GM21723 (cell line): ENCODE measurements at regions not wholly inside any gene's neighbourhood (a gene's known extent, or its start where the extent isn't known, plus 50 kb on each side); places are given as distances from the start of the nearest gene placed in this dataset.
"Not testable (repeated sequence)": the region's sequence is repeated elsewhere in the genome, so short reads cannot be mapped to it uniquely, and the experiment has no call there.

Experiments
- ATAC-seq: cut with Tn5 transposase; IDR thresholded peaks from one replicate; pipeline ENCODE4 v1.9.1; 2021; ENCODE audit warnings: mild to moderate bottlenecking, moderate library complexity; ENCODE audit not compliant: unreplicated experiment

DNA sequence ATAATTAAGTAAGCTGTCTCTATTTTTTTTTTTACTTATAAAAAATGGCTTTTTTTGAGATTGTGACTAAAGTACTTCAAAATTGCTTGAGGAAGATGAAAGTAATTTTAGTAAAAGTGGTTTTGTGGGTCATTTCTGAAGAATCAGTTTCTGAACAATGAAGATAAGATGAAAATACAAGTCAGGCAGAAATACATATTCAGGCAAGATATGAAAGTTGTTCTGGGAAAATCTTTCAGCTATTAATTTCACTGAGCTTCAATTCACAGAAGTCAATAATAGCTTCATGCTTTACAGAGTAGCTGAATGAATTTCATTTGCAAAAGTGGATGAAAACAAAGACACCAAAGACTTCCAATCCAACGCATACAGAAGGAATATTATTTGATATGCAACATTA lies 305.2 kb upstream of the ARSJ start:
- no peak for ATAC-seq

DNA sequence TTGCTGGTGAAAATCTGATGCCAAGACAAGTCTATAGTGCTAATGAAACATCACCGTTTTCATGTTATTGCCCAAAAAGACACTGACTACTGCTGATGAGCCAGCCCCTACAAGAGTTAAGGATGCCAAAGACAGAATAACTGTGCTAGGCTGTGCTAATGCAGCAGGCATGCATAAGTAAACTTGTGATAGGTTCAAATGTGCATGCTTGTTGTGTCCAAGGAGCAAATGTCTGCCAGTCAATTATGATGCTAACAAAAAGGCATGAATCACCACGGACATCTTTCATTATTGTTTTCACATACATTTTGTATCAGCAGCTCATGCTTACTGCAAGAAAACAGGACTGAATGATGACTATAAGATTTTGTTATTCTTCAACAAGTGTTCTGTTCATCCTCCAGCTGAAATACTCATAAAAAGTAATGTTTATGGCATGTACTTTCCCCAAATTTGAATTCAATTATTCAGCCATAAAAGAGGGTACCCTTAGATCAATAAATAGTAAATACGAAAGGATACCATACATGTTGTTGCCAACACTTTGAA lies 306.9 kb upstream of the ARSJ start:
- ATAC-seq: no peak

DNA sequence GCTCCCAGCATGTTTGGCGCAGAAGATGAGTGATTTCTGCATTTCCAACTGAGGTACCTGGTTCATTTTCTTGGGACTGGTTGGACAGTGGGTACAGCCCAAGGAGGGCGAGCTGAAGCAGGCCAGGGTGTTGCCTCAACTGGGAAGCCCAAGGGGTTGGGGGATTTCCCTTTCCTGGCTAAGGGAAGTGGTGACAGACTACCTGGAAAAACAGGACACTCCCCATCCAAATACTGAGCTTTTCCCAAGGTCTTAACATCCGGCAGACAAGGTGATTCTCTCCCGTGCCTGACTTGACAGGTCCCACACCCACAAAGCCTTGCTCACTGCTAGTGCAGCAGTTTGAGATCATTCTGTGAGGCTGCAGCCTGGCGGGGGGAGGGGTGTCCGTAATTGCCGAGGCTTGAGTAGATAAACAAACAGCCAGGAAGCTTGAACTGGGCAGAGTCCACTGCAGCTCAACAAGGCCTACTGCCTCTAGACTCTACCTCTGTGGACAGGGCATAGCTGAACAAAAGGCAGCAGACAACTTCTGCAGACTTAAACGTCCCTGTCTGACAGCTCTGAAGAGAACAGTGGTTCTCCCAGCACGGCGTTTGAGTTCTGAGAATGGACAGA lies 307.7 kb upstream of the ARSJ start:
- ATAC-seq: no peak

GRCh38 chr4:114296126-114296525 lies 302.5 kb upstream of the UGT8 start:
- no peak for ATAC-seq

GRCh38 chr4:114302472-114302871 lies 296.1 kb upstream of the UGT8 start:
- ATAC-seq: no peak

- no peak for ATAC-seq
Observed at GRCh38 chr4:114304046-114304445, 294.6 kb upstream of the UGT8 start.

DNA sequence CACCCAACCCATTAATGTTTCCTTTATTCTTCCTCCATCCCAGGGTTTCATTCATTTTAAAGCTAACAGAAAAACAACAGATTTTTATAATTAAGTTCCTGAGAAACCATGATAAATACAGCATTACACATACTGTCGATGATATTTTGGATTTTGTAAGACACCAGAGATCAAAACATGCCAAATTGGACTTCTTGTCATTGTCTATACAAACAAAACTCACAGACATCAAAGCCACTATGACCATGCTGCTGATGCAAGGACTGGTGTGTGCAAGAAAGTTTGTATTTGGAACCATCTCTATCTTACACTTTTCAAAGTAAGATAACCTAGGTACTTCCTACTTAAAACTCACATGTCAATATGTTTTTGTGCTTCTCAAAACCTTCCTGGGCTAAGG lies 294.0 kb upstream of the UGT8 start:
- no peak for ATAC-seq

- ATAC-seq: no peak
Observed at GRCh38 chr4:114306946-114307345, 291.7 kb upstream of the UGT8 start.

GRCh38 chr4:114310296-114310925 lies 288.2 kb upstream of the UGT8 start:
- no peak for ATAC-seq

- no peak for ATAC-seq
Observed at GRCh38 chr4:114311787-114312186, 286.8 kb upstream of the UGT8 start.

- ATAC-seq: no peak
Observed at GRCh38 chr4:114312338-114312737, 286.3 kb upstream of the UGT8 start.

DNA sequence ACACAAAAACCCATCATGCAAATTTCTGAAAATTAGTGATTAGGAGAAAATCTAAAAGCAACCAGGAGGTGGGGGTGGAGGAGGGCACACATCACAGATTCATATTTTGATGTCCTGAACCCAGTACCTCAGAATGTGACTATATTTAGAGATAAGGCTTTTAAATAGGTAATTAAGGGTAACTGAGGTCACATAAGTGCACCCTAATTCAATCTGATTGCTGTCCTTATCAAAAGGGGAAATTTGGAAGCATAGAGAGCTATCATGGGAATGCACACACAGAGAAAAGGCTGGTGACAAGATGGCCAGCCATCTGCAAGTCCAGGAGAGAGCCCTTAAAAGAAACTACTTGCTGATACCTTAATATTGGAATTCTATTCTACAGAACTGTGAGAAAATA lies 281.8 kb upstream of the UGT8 start:
- no peak for ATAC-seq

GRCh38 chr4:114317564-114317963 lies 281.0 kb upstream of the UGT8 start:
- no peak for ATAC-seq

- no peak for ATAC-seq
Observed at GRCh38 chr4:114318309-114318708, 280.3 kb upstream of the UGT8 start.

GRCh38 chr4:114320126-114320525 lies 278.5 kb upstream of the UGT8 start:
- no peak for ATAC-seq

DNA sequence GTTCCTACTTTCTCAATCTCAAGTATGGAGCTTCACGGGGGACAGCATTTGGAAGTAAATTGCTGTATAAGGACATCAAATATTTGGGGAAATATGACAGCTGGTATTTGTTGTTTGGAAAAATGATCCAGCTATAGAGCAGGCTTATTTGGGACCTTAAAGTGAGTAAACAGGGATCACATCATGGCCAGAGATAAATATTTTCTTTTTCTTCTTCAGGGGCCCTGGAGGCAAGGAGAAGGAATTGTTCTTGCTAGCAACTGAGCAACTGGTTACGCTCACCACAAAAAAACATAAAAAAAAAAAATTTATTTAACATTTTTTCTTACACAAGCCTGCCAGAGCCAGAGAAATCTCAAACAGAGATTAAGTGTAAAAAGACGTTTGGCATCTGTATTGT lies 277.2 kb upstream of the UGT8 start:
- no peak for ATAC-seq

DNA sequence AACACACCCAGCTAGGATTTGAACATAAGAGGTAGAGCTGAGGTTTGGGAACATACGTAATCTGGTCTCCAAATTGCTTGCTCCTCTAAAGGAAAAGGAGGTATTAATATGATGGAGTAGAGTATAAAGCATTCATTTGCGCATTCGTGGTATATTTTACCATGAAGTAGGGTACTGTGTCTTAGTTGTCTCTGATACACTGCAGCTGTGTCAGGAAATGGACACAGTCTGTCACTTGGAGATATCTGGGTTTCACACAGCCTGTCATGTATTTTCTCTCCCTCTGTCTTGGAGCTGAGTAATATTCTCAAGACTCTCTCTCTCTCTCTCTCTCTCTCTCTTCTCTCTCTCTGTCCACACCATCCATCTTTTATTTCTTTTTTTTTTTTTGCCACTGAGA lies 274.8 kb upstream of the UGT8 start:
- ATAC-seq: no peak

- ATAC-seq: no peak
Observed at GRCh38 chr4:114326358-114326757, 272.2 kb upstream of the UGT8 start.

DNA sequence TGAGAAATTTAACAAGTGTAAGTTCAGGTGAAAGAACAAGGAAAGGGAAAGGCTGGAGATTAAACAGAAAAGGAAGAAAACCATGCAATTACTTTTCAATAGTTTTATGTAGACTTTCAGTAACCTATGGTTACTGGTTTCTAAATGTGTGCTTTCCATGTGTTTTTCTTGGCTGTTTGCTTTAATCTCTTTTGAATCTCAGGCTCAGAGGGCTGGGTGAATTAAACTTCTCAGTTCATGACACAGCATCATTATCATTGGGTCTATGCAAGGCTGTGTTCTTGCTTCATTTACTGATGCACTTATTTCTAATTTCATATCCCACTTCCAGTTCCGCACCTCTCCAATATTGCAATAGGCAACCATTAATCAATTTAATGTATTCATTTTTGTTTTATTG lies 266.5 kb upstream of the UGT8 start:
- ATAC-seq: no peak

- not testable (repeated sequence) for ATAC-seq
Observed at GRCh38 chr4:114334363-114334762, 264.2 kb upstream of the UGT8 start.

DNA sequence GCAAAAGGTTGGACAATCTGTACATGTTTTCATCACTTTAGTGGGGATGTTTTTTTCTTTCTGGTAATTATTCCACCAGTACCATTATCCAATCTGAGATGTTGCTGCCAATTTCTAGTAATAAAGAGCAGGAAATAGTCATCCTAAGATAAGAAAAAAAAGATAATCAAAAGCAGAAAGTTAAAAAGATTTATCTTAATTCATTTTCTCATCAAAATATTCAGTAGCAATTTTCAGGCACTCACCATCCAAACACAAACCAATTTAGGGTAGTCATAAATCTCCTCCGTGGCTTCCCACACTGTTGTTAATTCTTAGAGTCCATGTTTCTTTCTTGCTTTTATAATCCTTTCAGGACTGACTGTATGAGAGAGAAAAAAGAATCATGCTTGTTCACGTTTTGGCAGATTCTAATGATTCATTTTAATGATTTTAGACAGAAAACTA lies 263.7 kb upstream of the UGT8 start:
- no peak for ATAC-seq

DNA sequence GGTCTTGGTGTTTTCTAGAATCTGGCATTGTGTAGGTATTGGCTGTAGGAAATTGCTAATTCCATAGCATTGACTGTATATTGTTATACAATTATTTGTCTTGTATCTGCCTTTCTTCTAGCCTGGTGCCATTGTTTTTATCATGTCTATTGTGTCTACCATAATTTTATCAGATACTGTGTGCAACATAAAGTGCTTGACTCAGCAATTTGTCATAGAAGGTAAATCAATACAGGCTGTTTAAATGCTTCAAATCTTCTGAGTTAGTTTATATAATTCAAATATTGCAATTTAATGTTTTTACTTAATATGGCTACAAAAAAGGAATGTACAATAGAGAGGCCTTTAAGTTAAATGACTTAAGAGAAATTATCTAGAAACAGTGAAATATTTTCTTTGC lies 263.3 kb upstream of the UGT8 start:
- no peak for ATAC-seq

GRCh38 chr4:114343015-114343414 lies 255.6 kb upstream of the UGT8 start:
- ATAC-seq: no peak
